Tibial nerve (tissue), 4 donors: ENCODE measurements at regions not wholly inside any gene's neighbourhood (a gene's known extent, or its start where the extent isn't known, plus 50 kb on each side); places are given as distances from the start of the nearest gene placed in this dataset.

Experiments used
- EP300 ChIP-seq, 2 donors: sonication (generic); formaldehyde crosslinking; IDR thresholded peaks; one replicate each; pipeline ENCODE4 v1.6.1; 2017; ENCODE audit warnings: antibody characterized with exemption in 2 of 2, mild to moderate bottlenecking in 1 of 2
- POLR2A ChIP-seq, 2 donors: fragments of 450-650 bp; IDR thresholded peaks; one replicate each; pipeline ENCODE4 v1.6.1; 2017; ENCODE audit warnings: antibody characterized with exemption in 2 of 2, mild to moderate bottlenecking in 2 of 2, moderate library complexity in 2 of 2
- TF ChIP-seq, protein P1 (sequence below), 5 experiments: fragments of 200-600 bp in 3 of 5; fragments of 450-650 bp in 2 of 5; sonication (generic) in 3 of 5; IDR thresholded peaks; one replicate each; pipeline ENCODE4 v1.5.1; 2016 to 2019; ENCODE audit warnings: antibody characterized with exemption in 5 of 5, mild to moderate bottlenecking in 3 of 5, moderate library complexity in 2 of 5

DNA sequence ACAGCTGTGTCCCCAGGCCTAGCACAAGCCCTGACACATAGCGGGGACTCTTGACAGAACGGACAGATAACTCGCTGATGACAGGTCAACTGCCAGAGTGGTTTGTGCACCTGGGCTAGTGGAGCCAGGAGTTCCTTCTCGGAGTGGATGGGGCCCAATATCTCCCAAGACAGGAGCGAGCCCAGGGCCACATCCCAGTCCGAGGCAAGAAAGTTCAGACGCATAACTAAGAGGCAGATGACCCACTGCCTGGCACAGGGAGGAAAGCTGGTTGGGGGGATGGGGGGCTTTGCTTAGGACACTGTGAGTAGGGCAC is 69.6 kb upstream of the ZNF479 start:
- TF ChIP-seq, protein P1, sequence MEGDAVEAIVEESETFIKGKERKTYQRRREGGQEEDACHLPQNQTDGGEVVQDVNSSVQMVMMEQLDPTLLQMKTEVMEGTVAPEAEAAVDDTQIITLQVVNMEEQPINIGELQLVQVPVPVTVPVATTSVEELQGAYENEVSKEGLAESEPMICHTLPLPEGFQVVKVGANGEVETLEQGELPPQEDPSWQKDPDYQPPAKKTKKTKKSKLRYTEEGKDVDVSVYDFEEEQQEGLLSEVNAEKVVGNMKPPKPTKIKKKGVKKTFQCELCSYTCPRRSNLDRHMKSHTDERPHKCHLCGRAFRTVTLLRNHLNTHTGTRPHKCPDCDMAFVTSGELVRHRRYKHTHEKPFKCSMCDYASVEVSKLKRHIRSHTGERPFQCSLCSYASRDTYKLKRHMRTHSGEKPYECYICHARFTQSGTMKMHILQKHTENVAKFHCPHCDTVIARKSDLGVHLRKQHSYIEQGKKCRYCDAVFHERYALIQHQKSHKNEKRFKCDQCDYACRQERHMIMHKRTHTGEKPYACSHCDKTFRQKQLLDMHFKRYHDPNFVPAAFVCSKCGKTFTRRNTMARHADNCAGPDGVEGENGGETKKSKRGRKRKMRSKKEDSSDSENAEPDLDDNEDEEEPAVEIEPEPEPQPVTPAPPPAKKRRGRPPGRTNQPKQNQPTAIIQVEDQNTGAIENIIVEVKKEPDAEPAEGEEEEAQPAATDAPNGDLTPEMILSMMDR (IDR thresholded peaks at IDR 0.05): no peak
- TF ChIP-seq POLR2A (IDR thresholded peaks at IDR 0.05) (no peak), EP300 (IDR thresholded peaks at IDR 0.05) (no peak)
